Fibroblast of pulmonary artery (primary cell): ENCODE measurements at regions not wholly inside any gene's neighbourhood (a gene's known extent, or its start where the extent isn't known, plus 50 kb on each side); places are given as distances from the start of the nearest gene placed in this dataset.

Source experiments
- DNase-seq: peaks from one replicate; pipeline ENCODE4 v3.0.0-alpha.2; 2010; ENCODE audit warnings: low read depth
- H3K4me3 ChIP-seq: replicated peaks from 2 replicates; pipeline ENCODE4 v1.5.1; 2011; ENCODE audit warnings: low read depth, mild to moderate bottlenecking, control low read depth, low read length, moderate library complexity
- TF ChIP-seq, protein P1 (sequence below): IDR thresholded peaks from 2 replicates; pipeline ENCODE4 v1.5.1; 2011; ENCODE audit warnings: mild to moderate bottlenecking, control low read depth, low read length, inconsistent platforms; ENCODE audit errors: missing control alignments

DNA sequence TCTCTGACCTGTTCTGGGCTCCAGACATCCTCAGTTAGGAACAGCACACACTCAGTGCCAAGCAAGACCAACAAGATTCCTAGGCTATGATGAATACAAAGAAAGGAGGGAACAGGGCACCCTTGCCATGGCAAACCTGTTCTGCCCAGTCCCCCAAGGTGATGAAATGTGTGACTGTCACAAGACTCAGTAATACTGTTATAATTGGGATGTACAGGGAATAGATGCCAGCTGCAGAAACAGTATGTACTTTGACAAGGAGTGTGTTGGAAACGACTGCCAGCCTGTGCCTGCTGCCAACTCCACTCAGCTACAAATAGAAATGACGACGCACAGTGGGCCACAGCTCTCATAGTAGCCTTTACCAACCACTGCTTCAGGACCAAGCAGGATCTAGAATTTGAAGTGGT, 453.0 kb downstream of the EFNA5 start:
- TF ChIP-seq, protein P1, sequence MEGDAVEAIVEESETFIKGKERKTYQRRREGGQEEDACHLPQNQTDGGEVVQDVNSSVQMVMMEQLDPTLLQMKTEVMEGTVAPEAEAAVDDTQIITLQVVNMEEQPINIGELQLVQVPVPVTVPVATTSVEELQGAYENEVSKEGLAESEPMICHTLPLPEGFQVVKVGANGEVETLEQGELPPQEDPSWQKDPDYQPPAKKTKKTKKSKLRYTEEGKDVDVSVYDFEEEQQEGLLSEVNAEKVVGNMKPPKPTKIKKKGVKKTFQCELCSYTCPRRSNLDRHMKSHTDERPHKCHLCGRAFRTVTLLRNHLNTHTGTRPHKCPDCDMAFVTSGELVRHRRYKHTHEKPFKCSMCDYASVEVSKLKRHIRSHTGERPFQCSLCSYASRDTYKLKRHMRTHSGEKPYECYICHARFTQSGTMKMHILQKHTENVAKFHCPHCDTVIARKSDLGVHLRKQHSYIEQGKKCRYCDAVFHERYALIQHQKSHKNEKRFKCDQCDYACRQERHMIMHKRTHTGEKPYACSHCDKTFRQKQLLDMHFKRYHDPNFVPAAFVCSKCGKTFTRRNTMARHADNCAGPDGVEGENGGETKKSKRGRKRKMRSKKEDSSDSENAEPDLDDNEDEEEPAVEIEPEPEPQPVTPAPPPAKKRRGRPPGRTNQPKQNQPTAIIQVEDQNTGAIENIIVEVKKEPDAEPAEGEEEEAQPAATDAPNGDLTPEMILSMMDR = no peak
- H3K4me3 ChIP-seq = no peak overlapping the region
- no peak for DNase-seq

DNA sequence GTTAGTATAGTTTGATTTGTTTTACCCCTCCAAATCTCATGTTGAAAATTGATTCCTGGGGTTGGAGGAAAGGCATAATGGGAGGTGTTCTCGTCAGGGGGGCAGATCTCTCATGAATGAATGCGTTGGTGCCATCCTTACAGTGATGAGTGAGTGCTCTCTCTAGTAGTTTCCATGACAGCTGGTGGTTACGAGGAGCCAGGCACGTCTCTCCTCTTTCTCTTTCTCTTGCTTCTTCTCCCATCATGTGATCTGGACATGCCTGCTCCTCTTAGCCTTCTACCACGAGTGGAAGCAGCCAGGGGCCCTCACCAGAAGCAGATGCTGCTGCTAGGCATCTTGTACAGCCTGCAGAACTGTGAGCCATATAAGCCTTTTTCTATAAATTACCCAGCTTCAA, 454.1 kb downstream of the EFNA5 start:
- DNase-seq = no peak
- H3K4me3 ChIP-seq = no peak overlapping the region
- TF ChIP-seq, protein P1 = no peak

DNA sequence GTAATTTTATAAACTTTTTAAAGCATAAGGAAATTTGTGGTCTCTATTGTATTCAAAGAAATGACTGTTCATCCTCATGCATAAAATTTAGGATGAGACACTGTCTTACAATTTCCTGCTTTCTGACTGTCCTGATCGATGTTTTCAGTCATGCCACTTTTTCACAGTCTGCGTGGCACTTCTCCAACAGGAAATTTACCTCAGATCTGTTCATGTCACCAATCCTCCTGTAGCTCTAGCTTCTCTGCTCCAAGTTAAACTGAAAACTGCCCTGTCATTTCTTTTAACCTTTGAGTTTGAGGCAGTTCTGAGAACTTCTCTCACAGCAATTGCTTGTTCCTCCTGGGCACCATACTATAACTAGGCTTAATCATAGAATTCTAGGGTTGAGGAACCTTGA, 455.1 kb downstream of the EFNA5 start:
- H3K4me3 ChIP-seq = no peak overlapping the region
- DNase-seq = peak; percentile 2
- TF ChIP-seq, protein P1 = no peak

DNA sequence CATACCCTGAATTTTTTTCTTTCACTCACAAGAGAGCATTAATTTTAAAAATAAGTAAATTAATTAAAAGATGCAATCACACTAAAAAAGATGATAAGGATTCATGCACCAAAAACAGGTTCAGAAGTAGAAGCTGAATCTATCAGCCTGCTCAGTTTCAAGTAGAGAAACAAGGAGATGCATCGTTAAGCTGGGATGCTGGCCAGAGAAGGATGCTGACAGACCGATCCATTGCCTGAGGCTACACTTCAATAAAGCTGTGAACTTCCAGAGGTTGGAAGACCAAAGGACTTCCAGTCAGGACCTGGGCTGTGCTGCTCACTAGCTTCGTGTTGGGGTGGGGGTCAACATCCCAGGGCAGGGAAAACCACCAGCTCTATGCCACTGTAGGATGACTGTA, 457.7 kb downstream of the EFNA5 start:
- H3K4me3 ChIP-seq = no peak overlapping the region
- TF ChIP-seq, protein P1 = no peak
- no peak for DNase-seq

DNA sequence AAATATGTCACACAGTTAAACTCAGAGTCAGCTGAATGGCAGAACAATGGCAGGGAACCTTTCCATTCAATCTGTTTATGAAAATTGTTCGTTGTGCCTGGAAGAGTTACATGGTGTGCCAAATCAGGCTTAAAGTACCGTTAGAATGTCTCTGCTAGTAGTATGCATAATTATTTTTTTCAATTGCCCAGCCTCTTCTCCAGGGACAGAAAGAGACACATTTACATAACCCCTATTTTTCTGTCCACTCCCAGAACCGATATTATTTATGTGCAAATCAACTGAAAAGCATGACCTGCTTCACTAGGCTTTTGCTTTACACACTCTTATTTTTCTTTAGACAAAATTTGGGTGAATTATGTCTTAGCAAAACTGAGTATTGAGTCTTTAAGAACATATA, 459.1 kb downstream of the EFNA5 start:
- DNase-seq = no peak
- H3K4me3 ChIP-seq = no peak overlapping the region
- TF ChIP-seq, protein P1 = no peak

DNA sequence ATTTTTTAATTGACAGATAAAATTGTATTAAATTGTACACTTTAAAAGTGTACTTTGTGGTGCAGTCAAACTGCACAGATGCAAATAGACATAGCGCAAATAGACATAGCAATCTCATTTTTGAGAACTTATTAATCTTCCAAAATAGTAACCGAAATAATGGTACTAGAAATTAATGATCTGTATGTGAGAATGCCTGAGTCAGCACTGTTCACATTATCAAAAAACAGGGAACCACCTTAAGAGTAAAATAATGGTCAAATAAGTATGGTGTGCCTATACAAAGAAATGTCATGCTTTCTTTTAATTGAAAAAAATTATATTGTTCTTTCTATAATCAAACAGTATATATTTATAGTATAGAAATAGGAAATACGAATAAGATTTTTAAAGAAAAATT, 461.9 kb downstream of the EFNA5 start:
- no peak overlapping the region for H3K4me3 ChIP-seq

DNA sequence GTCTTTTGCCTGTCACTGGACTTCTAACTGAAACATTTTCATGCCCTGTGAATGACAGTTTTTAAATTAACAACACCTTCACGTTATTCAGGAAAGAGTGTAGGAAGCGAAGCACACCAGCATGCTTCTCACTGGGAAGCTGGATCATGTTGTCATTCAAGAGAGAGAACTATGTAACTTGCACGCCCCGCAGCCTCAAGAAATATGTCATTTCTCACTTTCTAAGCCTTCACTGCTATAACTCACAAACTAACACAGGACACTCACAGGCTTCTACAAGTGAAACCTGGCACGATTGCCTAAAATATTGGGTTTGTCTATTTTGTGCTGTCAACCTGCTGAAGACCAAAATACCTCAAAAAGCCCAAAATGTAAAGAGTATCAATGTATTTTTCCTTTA, 466.3 kb downstream of the EFNA5 start:
- no peak overlapping the region for H3K4me3 ChIP-seq
- DNase-seq = no peak
- TF ChIP-seq, protein P1 = no peak

More for the DNA sequence above, 461.9 kb downstream of the EFNA5 start:
- TF ChIP-seq, protein P1 = no peak
- DNase-seq = no peak
